ENCODE measurements at regions not wholly inside any gene's neighbourhood (a gene's known extent, or its start where the extent isn't known, plus 50 kb on each side); places are given as distances from the start of the nearest gene placed in this dataset.
"Not testable (repeated sequence)": the region's sequence is repeated elsewhere in the genome, so short reads cannot be mapped to it uniquely, and the experiment has no call there.

DNA sequence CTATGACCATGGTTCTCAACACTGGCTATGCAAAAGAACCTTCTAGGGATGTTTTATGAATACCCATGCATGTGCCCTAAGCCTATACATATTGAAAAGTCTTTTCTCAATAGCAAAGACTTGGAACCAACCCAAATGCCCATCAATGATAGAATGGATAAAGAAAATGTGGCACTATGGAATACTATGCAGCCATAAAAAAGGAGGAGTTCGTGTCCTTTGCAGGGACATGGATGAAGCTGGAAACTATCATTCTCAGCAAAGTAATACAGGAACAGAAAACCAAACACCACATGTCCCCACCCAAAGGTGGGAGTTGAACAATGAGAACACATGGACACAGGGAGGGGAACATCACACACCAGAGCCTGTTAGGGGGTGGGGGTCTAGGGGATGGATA, 101.1 kb upstream of the PRDX6 start:
- H3K4me3 Mint-ChIP-seq; H3K4me1 Mint-ChIP-seq; H3K4me1 ChIP-seq (ENCODE audit: insufficient read depth, low read length); H3K4me3 ChIP-seq (ENCODE audit: low read length); H3K36me3 ChIP-seq (ENCODE audit: insufficient read depth, low read length); H3K27me3 ChIP-seq (ENCODE audit: insufficient read depth, low read length, poor library complexity, severe bottlenecking); POLR2A ChIA-PET; H3K27me3 Mint-ChIP-seq; CTCF ChIA-PET; H3K27ac ChIP-seq (ENCODE audit: low read depth, low read length); H3K9me3 ChIP-seq (ENCODE audit: low read length); DNase-seq: not testable (repeated sequence)
- H3K27ac Mint-ChIP-seq, result peak overlapping the region in 2 of 8 donors; percentile 50 to 55
- H3K9me3 Mint-ChIP-seq, result peaks cover 0 to 17% (median 14%) of the 10 kb centered on the region in 5 donors
- peaks cover 10 to 46% (median 13%) of the 10 kb centered on the region in 3 donors for H3K36me3 Mint-ChIP-seq

DNA sequence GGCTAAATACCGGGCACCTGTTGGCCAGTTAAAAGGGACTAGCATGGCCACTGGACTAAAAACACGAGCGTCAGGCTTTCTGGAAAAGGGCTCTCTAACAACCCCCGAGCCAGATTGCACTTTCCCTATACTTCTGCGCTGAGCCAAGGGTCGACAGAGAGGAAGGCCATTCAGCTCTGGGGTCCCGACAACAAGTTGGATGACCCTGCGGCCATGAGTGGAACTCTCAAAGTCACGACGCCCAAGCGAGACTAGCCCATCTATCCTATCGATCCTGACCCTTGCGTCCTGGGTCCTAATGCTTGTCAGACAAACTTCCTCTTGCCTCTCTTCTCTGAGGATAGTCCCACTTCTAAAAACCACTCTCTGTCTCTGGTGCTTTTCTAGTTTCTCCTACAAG, 99.9 kb upstream of the PRDX6 start:
- Histone ChIP-seq H3K27ac (ENCODE audit: low read depth, low read length) (no peak overlapping the region), H3K36me3 (ENCODE audit: insufficient read depth, low read length) (no peaks in the 10 kb centered on the region), H3K4me1 (ENCODE audit: insufficient read depth, low read length) (no peaks in the 10 kb centered on the region), H3K9me3 (ENCODE audit: low read length) (no peaks in the 10 kb centered on the region), H3K27me3 (ENCODE audit: insufficient read depth, low read length, poor library complexity, severe bottlenecking) (no peaks in the 10 kb centered on the region), H3K4me3 (ENCODE audit: low read length) (no peak overlapping the region)
- no peaks in the 10 kb centered on the region for H3K27me3 Mint-ChIP-seq
- DNase-seq, result no peak
- no peaks in the 10 kb centered on the region for H3K4me1 Mint-ChIP-seq
- H3K4me3 Mint-ChIP-seq, result no peak overlapping the region
- ChIA-PET CTCF (no interaction called here), POLR2A (no interaction called here)
- peaks cover 13 to 47% (median 13%) of the 10 kb centered on the region in 3 donors for H3K36me3 Mint-ChIP-seq
- H3K9me3 Mint-ChIP-seq, result peaks cover 0 to 17% (median 14%) of the 10 kb centered on the region in 5 donors
- H3K27ac Mint-ChIP-seq, result no peak overlapping the region

- Histone ChIP-seq H3K36me3 (ENCODE audit: insufficient read depth, low read length) (no peaks in the 10 kb centered on the region), H3K9me3 (ENCODE audit: low read length) (no peaks in the 10 kb centered on the region), H3K27me3 (ENCODE audit: insufficient read depth, low read length, poor library complexity, severe bottlenecking) (no peaks in the 10 kb centered on the region), H3K4me3 (ENCODE audit: low read length) (no peak overlapping the region), H3K4me1 (ENCODE audit: insufficient read depth, low read length) (no peaks in the 10 kb centered on the region), H3K27ac (ENCODE audit: low read depth, low read length) (no peak overlapping the region)
- no peak overlapping the region for H3K27ac Mint-ChIP-seq
- ChIA-PET POLR2A (no interaction called here), CTCF (no interaction called here)
- DNase-seq, result no peak
- H3K27me3 Mint-ChIP-seq, result no peaks in the 10 kb centered on the region
- no peaks in the 10 kb centered on the region for H3K9me3 Mint-ChIP-seq
- peaks cover 9 to 24% (median 10%) of the 10 kb centered on the region in 3 donors for H3K36me3 Mint-ChIP-seq
- no peaks in the 10 kb centered on the region for H3K4me1 Mint-ChIP-seq
- no peak overlapping the region for H3K4me3 Mint-ChIP-seq
These were observed 93.8 kb upstream of the PRDX6 start for GRCh38 chr1:173383351-173383750.

DNA sequence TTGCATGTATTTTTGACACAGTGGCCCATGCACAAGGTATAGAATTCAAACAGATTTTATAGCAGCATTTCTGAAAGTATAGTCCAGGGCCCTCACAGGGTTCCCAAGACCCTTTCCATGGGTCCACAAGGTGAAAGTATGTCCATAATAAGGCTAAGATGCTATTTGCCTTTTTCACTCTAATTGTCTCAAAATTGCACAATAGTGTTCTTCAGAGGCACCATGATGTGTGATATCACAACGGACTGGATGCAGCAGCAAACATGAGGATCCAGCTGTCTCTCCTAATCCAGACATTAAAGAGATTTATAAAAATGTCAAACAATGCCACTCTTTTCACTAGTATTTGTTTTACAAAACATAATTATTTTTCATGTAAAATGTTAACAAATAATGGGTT, 88.8 kb upstream of the PRDX6 start:
- Mint-ChIP-seq H3K4me1 (no peaks in the 10 kb centered on the region), H3K27me3 (no peaks in the 10 kb centered on the region), H3K9me3 (no peaks in the 10 kb centered on the region), H3K27ac (no peak overlapping the region), H3K4me3 (no peak overlapping the region), H3K36me3 (peaks cover 7 to 10% (median 9%) of the 10 kb centered on the region in 3 donors)
- Histone ChIP-seq H3K27me3 (ENCODE audit: insufficient read depth, low read length, poor library complexity, severe bottlenecking) (no peaks in the 10 kb centered on the region), H3K4me3 (ENCODE audit: low read length) (no peak overlapping the region), H3K27ac (ENCODE audit: low read depth, low read length) (no peak overlapping the region), H3K36me3 (ENCODE audit: insufficient read depth, low read length) (no peaks in the 10 kb centered on the region), H3K9me3 (ENCODE audit: low read length) (no peaks in the 10 kb centered on the region), H3K4me1 (ENCODE audit: insufficient read depth, low read length) (no peaks in the 10 kb centered on the region)
- ChIA-PET CTCF (no interaction called here), POLR2A (no interaction called here)
- no peak for DNase-seq

DNA sequence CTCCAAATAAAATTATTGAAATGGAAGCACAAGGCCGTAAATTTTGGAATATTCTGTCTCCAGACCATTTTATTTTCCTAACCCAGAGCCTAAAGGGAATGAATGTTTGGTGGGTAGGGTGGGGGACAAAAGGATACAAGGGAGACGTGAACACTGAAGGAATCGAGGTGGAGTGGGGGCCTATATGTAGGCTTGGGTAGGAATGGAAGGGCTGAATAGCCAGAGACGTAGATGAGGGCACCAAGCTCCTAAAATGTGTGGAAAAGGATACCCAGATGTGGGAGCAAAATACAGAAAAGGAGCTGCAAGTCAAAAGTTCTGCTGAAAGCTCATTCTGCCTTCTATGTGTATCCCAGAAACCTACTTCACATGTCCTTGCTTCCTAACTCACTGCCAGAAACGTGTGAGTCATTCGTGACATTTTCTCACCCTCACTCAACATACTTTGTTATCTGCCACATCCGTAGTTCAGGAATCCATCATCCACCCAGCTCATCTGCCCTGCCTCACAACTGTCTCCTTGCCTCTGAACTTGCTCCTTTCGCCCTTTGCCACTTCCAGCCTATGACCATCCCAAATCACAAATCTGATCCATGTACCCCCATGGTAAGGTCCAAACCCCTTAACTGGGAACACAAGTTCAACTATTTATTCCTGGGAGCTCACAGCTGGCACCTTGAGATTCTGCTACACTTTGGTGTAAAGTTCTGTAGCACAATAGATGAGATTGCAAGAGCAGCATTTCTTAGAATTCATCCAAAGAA, 84.1 kb upstream of the PRDX6 start:
- ChIA-PET POLR2A (no interaction called here), CTCF (no interaction called here)
- Mint-ChIP-seq H3K9me3 (no peaks in the 10 kb centered on the region), H3K27me3 (no peaks in the 10 kb centered on the region), H3K36me3 (peaks cover 0 to 11% (median 6%) of the 10 kb centered on the region in 3 donors), H3K4me3 (no peak overlapping the region), H3K27ac (peak overlapping the region in 2 of 8 donors; percentile 39 to 58), H3K4me1 (no peaks in the 10 kb centered on the region)
- no peak overlapping the region for H3K4me3 ChIP-seq (ENCODE audit: low read length)
- no peaks in the 10 kb centered on the region for H3K9me3 ChIP-seq (ENCODE audit: low read length)
- no peaks in the 10 kb centered on the region for H3K27me3 ChIP-seq (ENCODE audit: insufficient read depth, low read length, poor library complexity, severe bottlenecking)
- no peak for DNase-seq
- no peaks in the 10 kb centered on the region for H3K36me3 ChIP-seq (ENCODE audit: insufficient read depth, low read length)
- no peak overlapping the region for H3K27ac ChIP-seq (ENCODE audit: low read depth, low read length)
- H3K4me1 ChIP-seq (ENCODE audit: insufficient read depth, low read length), result no peaks in the 10 kb centered on the region

- H3K9me3 ChIP-seq (ENCODE audit: low read length), result no peaks in the 10 kb centered on the region
- Mint-ChIP-seq H3K9me3 (no peaks in the 10 kb centered on the region), H3K36me3 (peaks cover 0 to 12% (median 7%) of the 10 kb centered on the region in 3 donors), H3K27me3 (no peaks in the 10 kb centered on the region), H3K4me3 (no peak overlapping the region), H3K27ac (no peak overlapping the region), H3K4me1 (no peaks in the 10 kb centered on the region)
- DNase-seq, result no peak
- ChIA-PET CTCF (no interaction called here), POLR2A (no interaction called here)
- no peaks in the 10 kb centered on the region for H3K4me1 ChIP-seq (ENCODE audit: insufficient read depth, low read length)
- no peak overlapping the region for H3K27ac ChIP-seq (ENCODE audit: low read depth, low read length)
- no peak overlapping the region for H3K4me3 ChIP-seq (ENCODE audit: low read length)
- H3K36me3 ChIP-seq (ENCODE audit: insufficient read depth, low read length), result no peaks in the 10 kb centered on the region
- no peaks in the 10 kb centered on the region for H3K27me3 ChIP-seq (ENCODE audit: insufficient read depth, low read length, poor library complexity, severe bottlenecking)
These were observed 83.5 kb upstream of the PRDX6 start for GRCh38 chr1:173393659-173394000.

GRCh38 chr1:173394813-173395212, 82.3 kb upstream of the PRDX6 start:
- H3K27me3 ChIP-seq (ENCODE audit: insufficient read depth, low read length, poor library complexity, severe bottlenecking); H3K36me3 ChIP-seq (ENCODE audit: insufficient read depth, low read length); H3K4me1 ChIP-seq (ENCODE audit: insufficient read depth, low read length); H3K27me3 Mint-ChIP-seq; H3K4me3 Mint-ChIP-seq; H3K27ac Mint-ChIP-seq; DNase-seq; POLR2A ChIA-PET; H3K4me1 Mint-ChIP-seq; H3K4me3 ChIP-seq (ENCODE audit: low read length); CTCF ChIA-PET; H3K9me3 ChIP-seq (ENCODE audit: low read length); H3K9me3 Mint-ChIP-seq; H3K27ac ChIP-seq (ENCODE audit: low read depth, low read length): not testable (repeated sequence)
- H3K36me3 Mint-ChIP-seq, result peaks cover 4 to 12% (median 10%) of the 10 kb centered on the region in 3 donors

GRCh38 chr1:173395762-173396161, 81.4 kb upstream of the PRDX6 start:
- no peak overlapping the region for H3K4me3 Mint-ChIP-seq
- Histone ChIP-seq H3K9me3 (ENCODE audit: low read length) (no peaks in the 10 kb centered on the region), H3K4me3 (ENCODE audit: low read length) (no peak overlapping the region), H3K27me3 (ENCODE audit: insufficient read depth, low read length, poor library complexity, severe bottlenecking) (no peaks in the 10 kb centered on the region), H3K36me3 (ENCODE audit: insufficient read depth, low read length) (no peaks in the 10 kb centered on the region), H3K4me1 (ENCODE audit: insufficient read depth, low read length) (no peaks in the 10 kb centered on the region), H3K27ac (ENCODE audit: low read depth, low read length) (no peak overlapping the region)
- peaks cover 8 to 12% (median 11%) of the 10 kb centered on the region in 3 donors for H3K36me3 Mint-ChIP-seq
- no peak for DNase-seq
- H3K27ac Mint-ChIP-seq, result no peak overlapping the region
- no peaks in the 10 kb centered on the region for H3K4me1 Mint-ChIP-seq
- CTCF ChIA-PET, result no interaction called here
- H3K27me3 Mint-ChIP-seq, result no peaks in the 10 kb centered on the region
- POLR2A ChIA-PET, result no interaction called here
- no peaks in the 10 kb centered on the region for H3K9me3 Mint-ChIP-seq
